ENCODE measurements at regions not wholly inside any gene's neighbourhood (a gene's known extent, or its start where the extent isn't known, plus 50 kb on each side); places are given as distances from the start of the nearest gene placed in this dataset.

DNA sequence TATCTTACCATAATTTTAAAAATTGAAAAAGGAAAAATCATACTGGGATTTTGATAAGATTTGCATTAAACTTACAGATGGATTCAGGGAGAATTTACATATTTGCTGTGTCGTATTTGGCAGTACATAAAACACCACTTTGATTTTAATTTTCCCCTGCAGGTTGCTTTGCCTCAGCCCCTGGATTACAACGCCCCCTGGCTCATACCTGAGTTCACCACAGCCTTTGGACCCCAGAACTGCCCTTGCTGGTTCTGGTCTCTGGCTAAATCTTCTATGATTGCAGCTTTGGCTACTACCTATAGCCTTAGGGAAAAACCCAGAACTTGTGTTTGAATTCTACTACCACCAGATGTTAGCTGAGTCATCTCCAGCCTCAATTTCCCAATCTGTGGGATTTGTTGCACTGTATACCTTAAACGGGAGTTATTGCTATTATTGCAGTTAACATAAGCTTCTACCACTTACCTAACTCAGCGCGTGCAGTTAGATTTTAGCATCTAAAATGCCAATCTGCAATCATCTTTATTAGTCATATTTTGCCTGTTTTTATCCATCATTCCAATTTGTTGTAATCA, 315.7 kb upstream of the GADL1 start:
- DNase-seq (ENCODE audit: low read depth in 2 of 3, low spot score in 2 of 3): no peak

DNA sequence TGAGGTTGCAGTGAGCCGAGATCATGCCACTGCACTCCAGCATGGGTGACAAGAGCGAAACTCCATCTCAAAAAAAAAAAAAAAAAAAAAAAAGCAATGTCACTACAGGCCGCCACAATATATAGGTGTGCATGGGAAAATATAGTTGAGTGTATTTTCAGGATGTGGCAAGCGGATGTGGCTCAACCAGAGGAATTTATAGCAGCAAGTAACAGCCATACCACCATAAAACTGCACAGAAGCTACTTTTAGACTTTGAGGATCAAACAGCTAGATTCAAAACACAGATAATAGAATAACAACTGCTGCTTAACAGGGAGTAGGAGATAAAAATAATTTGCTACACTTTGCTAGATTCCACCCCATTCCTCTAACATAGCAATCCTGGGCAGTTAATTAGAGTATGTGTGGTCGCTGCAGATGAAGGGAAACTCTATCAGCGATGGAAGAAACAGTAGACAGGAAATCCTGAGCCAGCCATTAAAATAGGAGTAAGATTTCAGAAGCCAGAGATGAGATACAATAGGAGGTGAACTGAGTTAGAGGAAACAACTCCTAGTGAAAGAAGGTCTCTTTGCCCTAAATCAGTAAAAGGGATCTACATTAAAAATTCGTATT, 318.7 kb upstream of the STT3B start:
- DNase-seq (ENCODE audit: low read depth in 2 of 3, low spot score in 2 of 3): peak in 2 of 3 donors; percentile 57 to 73

DNA sequence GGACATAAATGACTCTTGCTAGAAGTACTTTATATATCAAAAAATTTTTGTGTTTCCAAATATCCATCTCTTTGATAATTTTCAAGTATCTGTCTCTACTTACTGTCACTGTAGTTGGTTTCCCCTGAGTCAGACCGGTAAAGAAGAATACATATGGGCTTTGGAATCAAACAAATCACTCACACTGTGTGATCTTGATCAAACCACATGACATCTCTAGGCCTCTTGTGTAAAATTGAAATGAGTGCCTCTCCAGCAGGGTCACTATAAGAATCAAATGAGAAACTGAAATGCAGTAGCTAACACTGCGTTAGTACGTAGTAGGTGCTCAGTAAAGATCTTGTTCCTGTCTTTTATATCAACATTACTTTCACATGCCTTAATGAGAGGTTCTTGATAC, 314.6 kb upstream of the STT3B start:
- DNase-seq (ENCODE audit: low read depth in 2 of 3, low spot score in 2 of 3): no peak

DNA sequence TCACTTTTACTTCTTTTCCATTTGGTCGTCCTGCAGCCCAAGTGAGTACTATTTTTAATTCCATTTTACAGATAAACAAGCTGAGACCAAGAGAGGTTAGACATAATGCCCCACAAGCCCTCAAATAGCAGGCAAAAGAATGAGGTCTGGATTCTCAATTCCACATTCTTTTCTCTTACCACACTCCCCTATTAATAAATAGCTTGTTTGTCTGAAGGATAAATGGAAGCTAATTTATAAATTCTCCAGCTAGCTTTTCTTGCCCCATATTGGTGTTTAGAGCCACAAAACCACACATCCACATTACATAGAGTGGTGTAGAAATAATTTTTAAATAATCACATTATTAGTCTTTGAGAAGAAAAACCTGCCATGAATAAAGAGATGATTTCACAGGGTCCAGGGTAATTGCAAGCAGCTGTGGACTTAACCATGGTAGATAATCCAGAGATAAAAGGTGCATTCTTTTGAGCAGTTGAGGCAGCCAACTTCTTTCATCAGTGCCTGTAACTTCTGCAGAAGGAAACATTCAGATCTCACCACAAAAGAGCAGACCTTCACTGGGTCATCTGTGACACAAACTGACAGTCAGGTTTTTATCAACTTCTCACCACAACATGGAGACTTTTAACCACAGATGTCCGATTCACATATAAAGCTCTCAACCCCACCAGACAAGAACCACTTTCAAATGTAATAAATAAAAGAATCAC, 313.4 kb upstream of the STT3B start:
- peak in 2 of 3 donors; percentile 35 to 48 for DNase-seq (ENCODE audit: low read depth in 2 of 3, low spot score in 2 of 3)

DNA sequence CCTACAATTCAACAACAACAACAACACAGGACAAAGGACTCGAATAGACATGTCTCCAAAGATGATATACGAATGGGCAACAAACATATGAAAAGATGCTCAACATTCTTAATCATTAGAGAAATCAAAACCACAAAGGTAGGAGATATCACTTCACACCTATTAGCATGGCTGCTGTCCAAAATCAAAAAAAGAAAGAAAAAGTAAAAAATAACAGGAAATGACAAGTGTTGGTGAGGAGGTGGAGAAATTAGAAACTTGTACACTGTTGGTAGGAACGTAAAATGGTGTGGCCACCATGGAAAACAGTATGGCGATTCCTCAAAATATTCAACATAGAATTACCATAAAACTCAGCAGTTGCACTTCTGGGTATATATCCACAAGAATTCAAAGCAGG, 312.3 kb upstream of the STT3B start:
- no peak for DNase-seq (ENCODE audit: low read depth in 2 of 3, low spot score in 2 of 3)

DNA sequence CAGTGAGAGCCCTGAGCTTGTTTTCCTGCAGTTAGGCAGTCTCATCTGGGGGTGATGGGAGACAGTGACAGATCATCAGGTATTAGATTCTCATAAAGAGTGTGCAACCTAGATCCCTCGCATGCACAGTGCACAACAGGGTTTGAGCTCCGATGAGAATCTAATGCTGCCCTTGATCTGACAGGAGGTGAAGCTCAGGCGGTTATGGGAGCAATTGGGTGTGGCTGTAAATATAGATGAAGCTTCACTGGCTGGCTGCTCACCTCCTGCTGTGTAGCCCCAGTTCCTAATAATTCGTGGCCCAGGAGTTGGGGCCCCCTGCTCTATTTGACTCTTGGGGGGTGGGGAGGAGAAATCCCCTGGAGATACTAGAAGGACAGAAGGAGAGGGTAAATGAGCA, 309.4 kb upstream of the STT3B start:
- DNase-seq (ENCODE audit: low read depth in 2 of 3, low spot score in 2 of 3): no peak

DNA sequence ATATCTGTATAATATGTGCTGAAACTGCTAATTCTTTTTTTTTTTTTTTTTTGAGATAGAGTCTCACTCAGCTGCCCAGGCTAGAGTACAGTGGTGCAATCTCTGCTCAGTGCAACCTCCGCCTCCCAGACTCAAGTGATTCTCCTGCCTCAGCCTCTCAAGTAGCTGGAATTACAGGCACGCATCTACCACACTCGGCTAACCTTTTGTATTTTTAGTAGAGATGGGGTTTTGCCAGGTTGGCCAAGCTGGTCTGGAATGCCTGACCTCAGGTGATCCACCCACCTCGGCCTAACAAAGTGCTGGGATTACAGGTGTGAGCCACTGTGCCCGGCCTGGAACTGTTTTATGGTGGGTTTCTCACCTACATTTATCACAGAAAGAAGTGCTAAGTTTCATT, 307.8 kb upstream of the STT3B start:
- no peak for DNase-seq (ENCODE audit: low read depth in 2 of 3, low spot score in 2 of 3)

DNA sequence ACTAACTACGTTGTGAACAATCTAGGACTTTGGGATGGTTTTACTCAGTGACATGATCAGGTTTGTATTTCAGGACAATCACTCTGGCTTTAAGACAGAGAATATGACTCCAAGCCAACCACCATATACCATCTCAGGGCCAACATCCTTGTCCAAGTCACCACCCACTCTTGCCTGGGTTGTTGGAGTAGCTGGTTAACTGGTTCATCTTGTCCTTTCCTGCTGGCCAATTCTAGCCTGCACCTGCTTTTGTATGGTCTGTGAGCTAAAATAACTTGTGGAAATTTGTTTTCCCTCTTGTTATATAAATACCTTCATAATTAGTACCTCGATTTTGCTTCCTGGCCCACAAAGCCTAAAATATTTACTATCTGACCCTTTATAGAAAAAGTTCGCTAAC, 306.8 kb upstream of the STT3B start:
- DNase-seq (ENCODE audit: low read depth in 2 of 3, low spot score in 2 of 3): no peak

DNA sequence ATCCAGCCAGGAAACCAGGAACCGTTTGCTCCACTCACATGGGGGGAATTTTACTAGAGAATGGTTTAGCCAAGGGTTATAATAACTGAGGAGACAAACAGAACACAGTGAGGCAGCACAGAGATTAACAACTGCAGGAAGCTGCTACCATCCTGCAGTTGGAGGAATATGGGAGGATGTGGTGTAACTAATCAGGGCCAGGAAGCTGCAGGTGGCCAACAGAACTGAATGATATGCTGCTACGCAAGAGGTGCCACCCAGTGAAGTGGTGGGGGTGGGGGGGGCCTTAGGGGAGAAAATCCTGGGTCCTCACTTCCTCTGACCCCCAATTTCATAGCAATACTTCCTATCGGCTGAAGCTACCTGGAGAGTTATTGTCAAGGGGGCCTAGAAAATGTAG, 306.4 kb upstream of the STT3B start:
- DNase-seq (ENCODE audit: low read depth in 2 of 3, low spot score in 2 of 3): peak in 2 of 3 donors; percentile 85 to 95

DNA sequence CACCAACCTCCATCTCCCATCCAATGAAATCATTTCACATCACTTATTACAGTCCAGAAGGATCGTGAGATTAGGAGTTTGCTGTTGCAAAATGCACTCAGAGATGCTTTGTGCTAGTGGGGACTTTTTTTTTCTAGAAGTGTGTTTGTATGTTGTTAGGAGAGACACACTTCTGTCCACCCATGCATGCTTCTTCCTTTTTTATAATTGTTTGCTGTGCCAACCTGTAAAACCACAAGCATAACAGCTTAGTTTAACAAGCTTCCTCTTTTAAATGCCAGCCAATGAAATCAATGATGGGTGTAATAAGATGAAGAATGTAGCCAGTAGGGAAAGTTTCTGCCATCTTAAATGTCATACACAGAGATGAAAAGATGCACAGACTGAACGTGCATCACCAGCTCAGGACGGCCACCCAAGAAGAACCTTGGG, 305.6 kb upstream of the STT3B start:
- peak in 2 of 3 donors; percentile 86 to 97 for DNase-seq (ENCODE audit: low read depth in 2 of 3, low spot score in 2 of 3)

DNA sequence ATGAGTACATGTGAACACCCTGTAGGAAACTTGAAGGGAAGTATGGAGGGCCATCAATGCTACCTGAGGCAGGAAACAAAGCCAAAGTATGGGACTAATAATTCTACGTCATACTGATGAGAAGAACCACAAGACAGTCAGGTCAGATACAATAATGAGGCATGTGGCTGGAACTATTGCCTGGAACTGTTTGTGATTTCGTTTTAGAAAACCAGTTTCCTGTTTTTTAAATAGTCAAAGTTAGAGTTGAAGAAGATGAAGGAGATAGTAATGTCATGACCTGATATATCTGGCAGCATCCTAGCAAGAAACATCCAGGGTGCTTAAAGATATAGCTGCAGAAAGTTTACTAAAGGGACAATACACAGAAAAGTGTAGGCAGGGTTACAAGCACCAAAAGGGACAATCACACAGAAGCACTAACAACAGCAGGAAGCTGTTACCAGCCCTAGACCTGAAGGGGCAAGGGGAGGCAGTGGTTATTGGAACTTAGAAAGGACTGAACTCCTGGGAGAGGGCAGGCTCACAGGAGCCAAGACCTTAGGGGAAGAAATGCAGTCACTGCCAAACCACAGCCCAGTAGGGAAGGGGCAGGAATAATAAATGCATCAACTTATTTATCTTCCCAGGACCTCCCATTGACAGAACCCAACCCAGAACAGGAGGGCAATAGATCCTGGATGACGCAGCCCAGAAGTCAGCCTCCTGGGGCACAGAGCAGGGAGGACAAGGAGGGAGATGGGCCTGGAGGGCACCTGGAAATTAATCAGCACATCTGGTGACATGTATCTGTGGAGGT, 302.1 kb upstream of the STT3B start:
- DNase-seq (ENCODE audit: low read depth in 2 of 3, low spot score in 2 of 3): no peak

DNA sequence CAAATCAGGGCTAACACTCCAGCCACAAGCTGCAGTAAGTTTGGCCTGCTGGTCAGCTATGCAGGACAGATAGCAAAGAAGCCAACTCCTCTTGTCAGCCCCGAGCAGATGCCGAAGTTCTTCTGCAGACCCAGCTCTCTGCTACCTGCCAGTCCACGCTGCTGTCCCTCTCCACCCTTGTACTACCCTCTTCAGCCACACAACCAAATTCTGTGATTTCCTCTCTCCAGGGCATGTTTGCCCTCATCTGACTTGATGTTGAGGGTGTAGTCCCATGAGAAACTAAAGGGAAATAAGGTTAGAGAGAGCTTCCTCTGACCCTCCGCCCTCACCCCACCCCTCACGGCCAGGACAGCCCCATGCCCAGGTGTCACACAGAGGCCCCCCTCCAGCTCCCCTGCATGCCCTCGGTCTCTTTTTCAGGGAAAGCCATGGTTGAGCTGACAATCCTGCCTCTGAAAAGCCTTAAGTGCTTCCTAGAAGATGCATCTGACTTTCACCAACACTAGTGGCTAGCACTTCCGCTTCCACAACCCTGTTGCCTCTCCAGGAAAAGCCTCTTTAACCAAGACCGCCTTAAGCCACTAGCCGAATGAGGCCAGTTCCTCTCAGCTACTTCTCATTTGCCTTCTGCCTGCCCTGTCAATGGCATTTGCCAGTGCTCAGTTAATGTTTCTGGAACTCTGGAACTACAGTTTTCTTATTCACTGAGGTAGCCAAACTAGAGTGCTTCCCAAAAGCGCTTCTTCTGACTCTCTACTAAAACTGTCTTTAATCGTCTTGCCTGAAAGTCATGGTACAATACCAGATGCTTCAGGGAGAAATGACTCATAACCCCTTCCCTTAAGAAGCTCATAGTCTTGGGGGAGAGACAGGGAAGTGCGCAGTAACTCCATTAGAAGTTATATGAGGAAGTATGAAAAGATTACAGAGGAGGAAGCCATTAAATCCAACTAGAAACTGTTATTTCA, 300.4 kb upstream of the STT3B start:
- DNase-seq (ENCODE audit: low read depth in 2 of 3, low spot score in 2 of 3): peak in 2 of 3 donors; percentile 61 to 73

DNA sequence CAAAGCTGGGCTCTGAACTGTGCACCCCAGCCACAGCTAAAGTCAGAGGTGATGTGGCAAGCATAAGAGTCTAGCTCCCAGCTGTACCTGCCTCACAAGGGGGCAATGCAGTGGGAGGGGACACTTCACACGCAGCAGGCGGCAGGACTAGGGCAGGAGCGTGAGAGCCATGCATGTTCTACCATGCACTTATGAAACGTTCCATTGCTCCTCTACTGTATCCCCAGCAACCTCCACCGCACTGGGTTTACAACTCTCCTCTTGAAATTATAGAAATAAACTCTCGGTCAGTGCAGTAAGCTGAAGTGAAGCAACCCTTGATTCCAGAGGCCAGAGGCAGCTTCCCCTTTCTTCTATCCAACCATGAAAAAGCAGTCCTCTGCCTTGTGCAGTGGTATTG, 298.6 kb upstream of the STT3B start:
- DNase-seq (ENCODE audit: low read depth in 2 of 3, low spot score in 2 of 3): peak in 2 of 3 donors; percentile 31 to 75

DNA sequence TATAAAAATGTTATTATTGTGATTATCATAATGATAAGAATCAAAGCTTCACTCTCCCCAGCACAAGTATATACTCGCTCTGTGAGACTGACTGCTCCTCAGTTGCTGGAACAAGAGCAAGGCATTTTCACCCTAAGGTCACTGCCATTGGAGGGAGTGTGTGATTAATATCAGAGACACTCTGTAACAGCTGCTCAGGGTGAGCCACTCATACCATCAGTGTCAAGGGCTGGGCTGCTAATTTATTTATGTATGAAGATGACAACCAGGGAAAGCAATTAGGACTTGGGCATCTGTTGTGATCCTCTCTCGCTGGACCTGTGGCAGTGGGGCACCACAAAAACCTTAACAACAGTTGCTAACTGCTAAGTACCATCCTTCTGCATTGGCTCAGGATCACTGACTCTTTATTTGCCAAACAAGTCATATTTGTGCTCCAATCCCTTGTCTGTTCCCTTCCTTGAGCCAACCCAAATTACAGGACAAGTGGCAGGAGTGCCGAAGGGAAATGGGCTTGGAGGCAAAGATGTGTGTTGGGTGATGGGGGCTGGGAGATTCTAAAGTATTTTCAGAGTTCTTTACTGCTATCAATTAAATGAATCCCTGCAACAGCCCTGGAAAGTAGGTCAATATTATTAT, 297.5 kb upstream of the STT3B start:
- no peak for DNase-seq (ENCODE audit: low read depth in 2 of 3, low spot score in 2 of 3)

DNA sequence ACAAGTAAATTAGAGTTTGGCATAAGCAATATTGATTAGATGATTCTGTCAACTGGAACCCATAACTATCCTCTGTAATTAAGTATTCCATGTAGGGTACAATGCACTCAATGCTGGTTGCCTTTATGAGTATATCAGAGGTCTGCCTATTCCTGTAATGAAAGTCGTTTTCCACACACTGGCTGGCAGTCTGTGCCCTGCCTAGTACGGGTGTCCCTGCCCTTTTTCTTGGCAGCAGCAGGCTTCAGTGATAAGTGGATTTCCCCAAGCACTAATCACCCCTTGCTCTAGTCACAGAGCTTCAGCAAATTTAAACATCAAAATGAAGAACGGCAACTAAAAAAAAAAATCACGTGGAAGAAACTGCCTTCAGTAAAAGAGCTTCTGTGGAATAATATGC, 294.8 kb upstream of the STT3B start:
- no peak for DNase-seq (ENCODE audit: low read depth in 2 of 3, low spot score in 2 of 3)

DNA sequence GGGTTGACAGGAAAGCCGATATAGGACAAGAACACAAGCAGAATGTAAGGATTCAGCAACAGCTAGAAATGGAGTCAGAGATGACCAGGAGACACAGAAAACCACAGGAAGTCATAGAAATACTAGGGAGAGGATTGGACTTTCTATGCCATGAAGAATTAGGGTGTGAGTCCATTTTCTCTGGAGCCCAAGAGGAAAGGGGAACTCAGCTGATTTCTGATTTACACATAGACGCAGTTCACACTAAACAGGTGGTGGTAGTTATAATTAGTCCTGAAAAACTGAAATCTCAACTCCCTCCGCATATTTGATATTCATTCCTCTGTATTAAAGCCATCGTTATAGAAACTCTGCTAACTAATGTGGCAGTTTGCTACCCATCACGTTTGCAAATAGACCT, 292.7 kb upstream of the STT3B start:
- DNase-seq (ENCODE audit: low read depth in 2 of 3, low spot score in 2 of 3): no peak

DNA sequence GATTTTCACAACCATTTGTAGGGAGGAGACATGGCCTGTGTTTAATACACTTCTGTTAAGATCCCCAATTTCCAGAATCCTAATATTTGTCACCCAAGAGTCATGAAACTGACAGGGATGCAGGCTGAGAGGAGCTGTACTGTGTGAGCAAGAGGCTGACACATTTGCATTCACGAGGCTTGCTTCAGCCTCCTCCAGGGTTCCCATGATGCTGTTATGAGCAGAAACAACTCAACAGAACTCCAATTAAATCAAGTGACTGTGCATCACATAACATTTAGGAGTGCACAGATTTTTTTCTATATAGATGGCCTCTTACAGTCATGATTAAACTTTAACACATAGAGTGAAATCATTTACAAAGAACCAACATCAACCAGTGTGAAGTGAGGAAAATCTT, 292.3 kb upstream of the STT3B start:
- DNase-seq (ENCODE audit: low read depth in 2 of 3, low spot score in 2 of 3): no peak

DNA sequence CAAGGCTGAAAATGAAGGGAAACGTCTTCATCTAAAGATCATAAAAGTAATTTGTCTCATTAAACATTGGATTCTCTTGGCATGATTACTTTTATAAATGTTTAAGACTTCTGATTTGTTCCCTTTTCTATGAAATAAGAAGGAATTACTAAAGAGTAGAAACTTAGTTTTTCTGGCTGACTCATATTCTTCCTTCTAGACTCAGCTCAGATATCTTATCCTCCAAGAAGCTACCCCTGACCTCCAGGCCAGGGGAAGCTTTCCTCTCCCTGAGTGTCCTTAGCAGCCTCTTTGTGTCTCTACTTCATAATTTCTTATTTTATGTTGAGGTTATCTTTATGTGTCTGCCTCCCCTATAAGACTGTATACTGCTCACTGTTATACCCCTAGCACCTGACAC, 291.9 kb upstream of the STT3B start:
- no peak for DNase-seq (ENCODE audit: low read depth in 2 of 3, low spot score in 2 of 3)

DNA sequence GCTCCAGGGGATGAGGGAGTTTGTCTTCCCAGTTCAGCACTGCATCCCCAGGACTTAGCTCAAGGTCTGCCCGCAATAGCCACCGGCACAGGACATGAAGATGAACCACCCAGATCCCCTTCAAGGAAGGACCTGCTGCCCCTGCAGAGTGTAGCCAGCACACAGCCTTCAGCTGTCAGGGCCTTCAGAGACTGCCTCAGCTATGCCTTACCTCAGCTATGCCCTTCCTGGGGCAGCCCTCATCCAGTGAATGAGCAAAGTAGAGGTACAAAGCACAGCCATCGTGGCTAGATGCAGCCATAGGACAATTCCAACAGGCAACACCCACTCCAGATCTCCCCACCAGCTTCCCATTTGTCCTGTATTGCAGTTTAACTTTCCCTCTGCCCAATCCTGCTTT, 291.2 kb upstream of the STT3B start:
- DNase-seq (ENCODE audit: low read depth in 2 of 3, low spot score in 2 of 3): no peak

Data from hematopoietic multipotent progenitor cell (in vitro differentiated cells).